Spleen (tissue), 7 donors: ENCODE measurements at regions not wholly inside any gene's neighbourhood (a gene's known extent, or its start where the extent isn't known, plus 50 kb on each side); places are given as distances from the start of the nearest gene placed in this dataset.

Experiments used
- POLR2A ChIP-seq, 3 donors: fragments of 450-650 bp; IDR thresholded peaks; one replicate each; pipeline ENCODE4 v1.5.1; 2017; ENCODE audit warnings: antibody characterized with exemption in 3 of 3, mild to moderate bottlenecking in 1 of 3
- POLR2AphosphoS5 ChIP-seq, 3 donors: sonication (generic); formaldehyde crosslinking; IDR thresholded peaks; one replicate each; pipeline ENCODE4 v1.5.1; 2017; ENCODE audit warnings: antibody characterized with exemption in 3 of 3
- TF ChIP-seq, protein P1 (sequence below), 11 experiments: fragments of 200-600 bp in 7 of 11; fragments of 450-650 bp in 4 of 11; sonication (generic) in 4 of 11; IDR thresholded peaks in 8 of 11; conservative IDR thresholded peaks in 3 of 11; 1 replicate in 7 of 11; 2 replicates in 4 of 11; pipeline versions ENCODE4 v1.4.0 to v1.8.0; 2016 to 2021; ENCODE audit warnings: antibody characterized with exemption in 11 of 11, inconsistent platforms in 4 of 11, mild to moderate bottlenecking in 1 of 11
- donor health status: DM: no; HTN: no; CAD: no; lungs with moderate emphysema.
- donor health status: DM: no; HTN: no; CAD: no.
- donor health status: DM: no; HTN: no; CAD: no.

DNA sequence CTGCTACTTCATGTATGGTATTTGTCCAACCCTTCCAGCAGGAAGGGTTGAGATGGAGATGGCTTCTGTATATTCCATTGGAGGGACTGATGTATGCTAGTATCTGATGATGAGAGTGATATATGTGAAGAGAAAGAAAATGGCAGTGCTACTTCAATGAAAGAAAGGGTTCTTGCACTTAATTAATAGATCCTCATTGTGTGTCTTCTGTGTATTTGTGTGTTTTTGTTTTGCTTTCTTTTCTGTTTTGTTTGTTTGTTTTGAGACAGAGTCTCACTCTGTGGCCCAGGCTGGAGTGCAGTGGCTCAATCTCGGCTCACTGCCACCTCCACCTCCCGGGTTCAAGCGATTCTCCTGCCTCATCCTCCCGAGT lies 61.2 kb upstream of the CRYM start:
- TF ChIP-seq, protein P1, sequence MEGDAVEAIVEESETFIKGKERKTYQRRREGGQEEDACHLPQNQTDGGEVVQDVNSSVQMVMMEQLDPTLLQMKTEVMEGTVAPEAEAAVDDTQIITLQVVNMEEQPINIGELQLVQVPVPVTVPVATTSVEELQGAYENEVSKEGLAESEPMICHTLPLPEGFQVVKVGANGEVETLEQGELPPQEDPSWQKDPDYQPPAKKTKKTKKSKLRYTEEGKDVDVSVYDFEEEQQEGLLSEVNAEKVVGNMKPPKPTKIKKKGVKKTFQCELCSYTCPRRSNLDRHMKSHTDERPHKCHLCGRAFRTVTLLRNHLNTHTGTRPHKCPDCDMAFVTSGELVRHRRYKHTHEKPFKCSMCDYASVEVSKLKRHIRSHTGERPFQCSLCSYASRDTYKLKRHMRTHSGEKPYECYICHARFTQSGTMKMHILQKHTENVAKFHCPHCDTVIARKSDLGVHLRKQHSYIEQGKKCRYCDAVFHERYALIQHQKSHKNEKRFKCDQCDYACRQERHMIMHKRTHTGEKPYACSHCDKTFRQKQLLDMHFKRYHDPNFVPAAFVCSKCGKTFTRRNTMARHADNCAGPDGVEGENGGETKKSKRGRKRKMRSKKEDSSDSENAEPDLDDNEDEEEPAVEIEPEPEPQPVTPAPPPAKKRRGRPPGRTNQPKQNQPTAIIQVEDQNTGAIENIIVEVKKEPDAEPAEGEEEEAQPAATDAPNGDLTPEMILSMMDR (IDR thresholded peaks at IDR 0.05 in 8 of 11, conservative IDR thresholded peaks at IDR 0.05 in 3 of 11), result no peak
- TF ChIP-seq POLR2A (IDR thresholded peaks at IDR 0.05), result no peak
- TF ChIP-seq POLR2AphosphoS5 (IDR thresholded peaks at IDR 0.05), result no peak
